ENCODE measurements at regions not wholly inside any gene's neighbourhood (a gene's known extent, or its start where the extent isn't known, plus 50 kb on each side); places are given as distances from the start of the nearest gene placed in this dataset.
"Not testable (repeated sequence)": the region's sequence is repeated elsewhere in the genome, so short reads cannot be mapped to it uniquely, and the experiment has no call there.

DNA sequence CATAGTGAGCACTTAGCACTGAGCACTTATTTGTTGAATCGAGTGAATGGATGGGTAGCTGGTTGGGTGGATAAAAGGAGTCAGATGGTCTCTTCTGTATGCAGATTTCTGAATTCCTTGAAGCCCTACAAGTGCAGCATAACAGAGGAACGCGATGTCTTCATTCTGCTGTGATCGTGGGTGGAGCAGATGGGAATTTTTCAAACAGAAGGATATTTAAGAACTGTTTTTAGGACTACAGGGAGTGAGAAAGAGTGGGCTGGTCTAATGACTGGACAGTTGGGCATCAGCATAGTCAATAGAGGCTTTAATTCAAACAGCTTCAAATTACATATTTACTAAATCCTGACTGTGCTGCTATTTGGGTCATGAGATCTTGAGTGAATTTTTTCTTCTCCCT is 253.2 kb downstream of the CEMIP2 start:
- no peak overlapping the region for H3K4me3 ChIP-seq (ENCODE audit: low read length)
- no peak overlapping the region for H3K4me2 ChIP-seq (ENCODE audit: low read depth, low read length, poor library complexity, severe bottlenecking)

DNA sequence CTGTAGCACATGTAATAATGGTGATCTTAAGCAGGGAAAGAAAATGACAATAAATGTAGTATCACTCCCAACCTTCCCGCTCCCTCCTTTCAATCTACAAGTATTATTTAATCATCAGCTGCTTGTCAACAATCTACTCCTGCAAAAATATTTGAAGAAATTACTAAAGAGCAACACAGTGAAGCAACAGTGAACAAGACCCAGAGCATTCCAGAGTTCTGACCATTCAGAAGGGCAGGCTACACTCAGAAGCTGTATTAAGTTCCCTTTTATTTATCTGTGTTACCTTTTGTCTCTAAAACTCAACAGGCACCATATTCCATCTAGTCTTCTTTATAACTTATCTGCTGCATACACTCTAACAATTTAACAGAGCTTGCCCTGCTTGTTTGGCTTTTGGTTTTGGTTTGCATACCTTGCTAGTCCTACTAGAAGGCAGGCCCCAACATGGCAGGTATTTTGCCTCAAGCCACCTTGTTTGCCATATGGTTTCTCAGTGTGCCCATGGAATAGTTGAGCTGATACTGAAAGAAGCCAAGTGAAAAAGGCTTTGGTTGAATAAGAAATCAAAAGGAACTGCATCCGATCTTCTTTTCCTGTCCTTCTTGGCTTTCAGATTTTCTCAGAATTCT is 253.9 kb downstream of the CEMIP2 start:
- Histone ChIP-seq H3K9me2 (replicated peaks; ENCODE audit: insufficient read depth, low read length) (no peaks in the 10 kb centered on the region; the same call in 1 of the 2 replicates), H3K27ac (ENCODE audit: low read length) (no peak overlapping the region)
- DNase-seq = no peak

More for the DNA sequence above, 253.2 kb downstream of the CEMIP2 start:
- Histone ChIP-seq H4K20me1 (ENCODE audit: insufficient read depth, low read depth, low read length) (no peaks in the 10 kb centered on the region), H3K36me3 (ENCODE audit: insufficient read depth, low read length) (no peaks in the 10 kb centered on the region), H3K9ac (ENCODE audit: low read length) (no peak overlapping the region), H3K4me1 (ENCODE audit: low read length) (no peaks in the 10 kb centered on the region), H3K27ac (ENCODE audit: low read length) (no peak overlapping the region), H2AFZ (ENCODE audit: low read length) (no peak overlapping the region), H3K9me2 (replicated peaks; ENCODE audit: insufficient read depth, low read length) (no peaks in the 10 kb centered on the region), H3K9me3 (ENCODE audit: low read length) (no peaks in the 10 kb centered on the region), H3K27me3 (ENCODE audit: low read length) (no peaks in the 10 kb centered on the region), H3K79me2 (ENCODE audit: low read length) (no peaks in the 10 kb centered on the region)
- no peak for DNase-seq

DNA sequence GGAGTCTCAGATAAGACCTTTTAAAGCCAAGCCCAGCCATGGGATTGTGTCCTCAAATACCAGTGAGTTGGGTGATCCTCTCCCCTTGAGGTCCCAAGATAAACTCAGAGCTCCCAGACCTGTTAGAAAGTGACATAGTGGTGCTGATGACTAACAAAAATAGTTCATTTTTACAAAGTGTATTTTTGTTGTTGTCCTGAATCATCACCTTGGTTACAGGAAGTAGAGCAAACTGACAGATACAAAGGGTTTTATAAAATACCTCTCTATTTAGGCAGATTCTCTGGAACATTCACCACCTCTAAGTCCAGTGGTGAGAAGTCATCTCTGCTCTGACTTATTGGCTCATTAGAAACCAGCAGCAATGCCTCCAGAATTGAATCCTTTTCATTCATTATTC is 259.3 kb downstream of the CEMIP2 start:
- H3K27me3 ChIP-seq (ENCODE audit: low read length) = no peaks in the 10 kb centered on the region
- no peak overlapping the region for H3K4me3 ChIP-seq (ENCODE audit: low read length)
- no peak overlapping the region for H3K9ac ChIP-seq (ENCODE audit: low read length)
- DNase-seq = no peak
- H3K79me2 ChIP-seq (ENCODE audit: low read length) = no peaks in the 10 kb centered on the region
- H3K4me2 ChIP-seq (ENCODE audit: low read depth, low read length, poor library complexity, severe bottlenecking) = no peak overlapping the region
- H3K27ac ChIP-seq (ENCODE audit: low read length) = no peak overlapping the region
- H3K36me3 ChIP-seq (ENCODE audit: insufficient read depth, low read length) = no peaks in the 10 kb centered on the region
- H2AFZ ChIP-seq (ENCODE audit: low read length) = no peak overlapping the region
- no peaks in the 10 kb centered on the region for H3K4me1 ChIP-seq (ENCODE audit: low read length)
- no peaks in the 10 kb centered on the region for H3K9me3 ChIP-seq (ENCODE audit: low read length)
- no peaks in the 10 kb centered on the region; the same call in 1 of the 2 replicates for H3K9me2 ChIP-seq (replicated peaks; ENCODE audit: insufficient read depth, low read length)
- H4K20me1 ChIP-seq (ENCODE audit: insufficient read depth, low read depth, low read length) = no peaks in the 10 kb centered on the region

More for the DNA sequence above, 253.9 kb downstream of the CEMIP2 start:
- no peaks in the 10 kb centered on the region for H3K27me3 ChIP-seq (ENCODE audit: low read length)
- H3K9me3 ChIP-seq (ENCODE audit: low read length) = no peaks in the 10 kb centered on the region
- H3K9ac ChIP-seq (ENCODE audit: low read length) = no peak overlapping the region
- H3K4me3 ChIP-seq (ENCODE audit: low read length) = no peak overlapping the region
- H2AFZ ChIP-seq (ENCODE audit: low read length) = no peak overlapping the region
- no peaks in the 10 kb centered on the region for H3K4me1 ChIP-seq (ENCODE audit: low read length)
- H3K4me2 ChIP-seq (ENCODE audit: low read depth, low read length, poor library complexity, severe bottlenecking) = no peak overlapping the region
- no peaks in the 10 kb centered on the region for H3K36me3 ChIP-seq (ENCODE audit: insufficient read depth, low read length)
- H4K20me1 ChIP-seq (ENCODE audit: insufficient read depth, low read depth, low read length) = no peaks in the 10 kb centered on the region
- H3K79me2 ChIP-seq (ENCODE audit: low read length) = no peaks in the 10 kb centered on the region

DNA sequence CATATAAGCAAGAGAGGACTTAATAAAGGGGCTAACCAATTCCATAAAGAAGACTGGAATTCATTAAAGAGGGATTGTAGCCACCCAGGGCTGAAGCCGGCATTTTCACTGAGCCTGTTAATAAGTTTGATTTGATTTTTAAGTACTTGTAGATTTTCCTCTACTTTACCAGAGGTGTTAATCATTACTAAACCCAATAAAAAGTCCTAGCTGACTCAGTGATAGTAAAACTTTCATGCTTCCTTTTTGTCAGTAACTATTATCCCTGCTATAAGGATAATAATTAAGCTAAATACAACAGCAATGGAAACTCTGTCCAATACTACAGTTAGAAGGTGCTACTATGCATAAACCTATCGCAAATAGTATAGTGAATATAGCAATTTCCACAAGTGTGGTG is 260.2 kb downstream of the CEMIP2 start:
- not testable (repeated sequence) for H3K27ac ChIP-seq (ENCODE audit: low read length); H2AFZ ChIP-seq (ENCODE audit: low read length); H3K27me3 ChIP-seq (ENCODE audit: low read length); H3K9me3 ChIP-seq (ENCODE audit: low read length); H3K9ac ChIP-seq (ENCODE audit: low read length); H3K4me1 ChIP-seq (ENCODE audit: low read length); H3K4me2 ChIP-seq (ENCODE audit: low read depth, low read length, poor library complexity, severe bottlenecking); H3K9me2 ChIP-seq (replicated peaks; ENCODE audit: insufficient read depth, low read length); H3K36me3 ChIP-seq (ENCODE audit: insufficient read depth, low read length); DNase-seq; H4K20me1 ChIP-seq (ENCODE audit: insufficient read depth, low read depth, low read length); H3K4me3 ChIP-seq (ENCODE audit: low read length); H3K79me2 ChIP-seq (ENCODE audit: low read length)

DNA sequence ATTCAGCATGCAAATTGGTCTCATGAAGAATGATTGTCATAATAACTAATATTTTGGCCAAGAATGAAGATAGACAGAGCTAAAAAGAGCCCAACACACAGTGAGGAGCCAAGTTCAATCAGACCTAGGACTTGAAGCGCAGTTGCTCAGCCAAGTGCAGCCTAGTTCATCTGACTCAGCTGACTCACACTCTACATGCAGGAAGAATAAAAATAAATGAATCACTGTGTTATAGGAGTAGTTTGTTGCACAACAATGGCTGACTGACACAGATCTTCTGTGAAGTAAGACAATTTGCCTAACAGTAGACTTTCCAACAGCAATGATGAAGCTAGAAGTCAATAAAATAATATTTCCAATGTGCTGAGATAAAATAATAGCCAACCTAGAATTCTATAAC is 261.5 kb downstream of the CEMIP2 start:
- DNase-seq = no peak
- no peak overlapping the region for H3K4me2 ChIP-seq (ENCODE audit: low read depth, low read length, poor library complexity, severe bottlenecking)
- H3K36me3 ChIP-seq (ENCODE audit: insufficient read depth, low read length) = no peaks in the 10 kb centered on the region
- no peaks in the 10 kb centered on the region for H4K20me1 ChIP-seq (ENCODE audit: insufficient read depth, low read depth, low read length)
- no peak overlapping the region for H3K4me3 ChIP-seq (ENCODE audit: low read length)
- no peak overlapping the region for H2AFZ ChIP-seq (ENCODE audit: low read length)
- no peaks in the 10 kb centered on the region; the same call in 1 of the 2 replicates for H3K9me2 ChIP-seq (replicated peaks; ENCODE audit: insufficient read depth, low read length)
- no peaks in the 10 kb centered on the region for H3K9me3 ChIP-seq (ENCODE audit: low read length)
- H3K79me2 ChIP-seq (ENCODE audit: low read length) = no peaks in the 10 kb centered on the region
- H3K27me3 ChIP-seq (ENCODE audit: low read length) = no peaks in the 10 kb centered on the region
- no peak overlapping the region for H3K27ac ChIP-seq (ENCODE audit: low read length)
- no peak overlapping the region for H3K9ac ChIP-seq (ENCODE audit: low read length)
- no peaks in the 10 kb centered on the region for H3K4me1 ChIP-seq (ENCODE audit: low read length)

DNA sequence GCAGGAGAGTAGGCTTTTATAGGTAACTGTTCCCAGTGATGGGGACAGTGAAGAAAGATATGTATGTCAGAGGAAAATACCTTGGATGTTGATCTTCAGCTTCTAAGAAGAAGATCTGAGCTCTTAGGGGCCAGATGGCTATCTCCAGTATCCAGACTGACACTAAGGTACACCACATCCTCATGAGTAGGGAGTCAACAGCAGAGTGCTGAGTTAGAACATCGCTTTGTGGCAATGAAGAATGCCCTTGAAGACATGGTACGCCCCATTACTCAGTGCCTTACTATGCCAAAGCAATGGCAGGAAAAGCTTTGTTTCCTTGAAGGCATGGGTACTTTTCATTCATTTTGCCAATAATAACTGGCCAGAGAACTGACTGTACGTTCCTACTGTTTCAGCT is 263.7 kb downstream of the CEMIP2 start:
- Histone ChIP-seq H3K4me1 (ENCODE audit: low read length) (no peaks in the 10 kb centered on the region), H3K27ac (ENCODE audit: low read length) (no peak overlapping the region), H3K9ac (ENCODE audit: low read length) (no peak overlapping the region), H3K79me2 (ENCODE audit: low read length) (no peaks in the 10 kb centered on the region), H3K27me3 (ENCODE audit: low read length) (no peaks in the 10 kb centered on the region), H3K36me3 (ENCODE audit: insufficient read depth, low read length) (no peaks in the 10 kb centered on the region), H3K4me3 (ENCODE audit: low read length) (no peak overlapping the region), H3K4me2 (ENCODE audit: low read depth, low read length, poor library complexity, severe bottlenecking) (no peak overlapping the region), H3K9me3 (ENCODE audit: low read length) (no peaks in the 10 kb centered on the region), H4K20me1 (ENCODE audit: insufficient read depth, low read depth, low read length) (no peaks in the 10 kb centered on the region), H3K9me2 (replicated peaks; ENCODE audit: insufficient read depth, low read length) (no peaks in the 10 kb centered on the region), H2AFZ (ENCODE audit: low read length) (no peak overlapping the region)
- DNase-seq = no peak

DNA sequence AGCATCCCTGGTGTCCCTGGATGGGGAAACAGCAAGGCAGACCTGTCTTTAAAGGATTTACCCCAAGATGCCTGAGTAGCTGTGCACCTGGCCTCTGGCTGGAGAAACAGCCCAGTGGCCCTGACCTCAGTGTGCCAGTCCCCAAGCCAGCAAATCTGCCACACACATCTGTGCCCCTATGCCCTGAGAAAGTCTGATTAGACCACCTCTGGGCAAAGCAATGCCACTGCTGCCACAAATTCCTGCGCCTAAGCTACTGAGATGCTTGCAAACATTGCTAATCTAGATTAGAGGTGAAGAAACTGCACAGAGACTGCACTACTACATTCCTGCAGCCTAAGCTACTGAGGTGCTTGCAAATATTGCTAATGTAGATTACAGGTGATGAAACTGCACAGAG is 269.6 kb downstream of the CEMIP2 start:
- Histone ChIP-seq H3K79me2 (ENCODE audit: low read length) (no peaks in the 10 kb centered on the region), H3K36me3 (ENCODE audit: insufficient read depth, low read length) (no peaks in the 10 kb centered on the region), H3K27me3 (ENCODE audit: low read length) (no peaks in the 10 kb centered on the region), H4K20me1 (ENCODE audit: insufficient read depth, low read depth, low read length) (no peaks in the 10 kb centered on the region), H3K9me2 (replicated peaks; ENCODE audit: insufficient read depth, low read length) (no peaks in the 10 kb centered on the region), H3K9me3 (ENCODE audit: low read length) (no peaks in the 10 kb centered on the region), H3K4me3 (ENCODE audit: low read length) (no peak overlapping the region), H3K4me2 (ENCODE audit: low read depth, low read length, poor library complexity, severe bottlenecking) (no peak overlapping the region), H3K4me1 (ENCODE audit: low read length) (no peaks in the 10 kb centered on the region), H3K27ac (ENCODE audit: low read length) (no peak overlapping the region), H2AFZ (ENCODE audit: low read length) (no peak overlapping the region), H3K9ac (ENCODE audit: low read length) (no peak overlapping the region)
- no peak for DNase-seq

DNA sequence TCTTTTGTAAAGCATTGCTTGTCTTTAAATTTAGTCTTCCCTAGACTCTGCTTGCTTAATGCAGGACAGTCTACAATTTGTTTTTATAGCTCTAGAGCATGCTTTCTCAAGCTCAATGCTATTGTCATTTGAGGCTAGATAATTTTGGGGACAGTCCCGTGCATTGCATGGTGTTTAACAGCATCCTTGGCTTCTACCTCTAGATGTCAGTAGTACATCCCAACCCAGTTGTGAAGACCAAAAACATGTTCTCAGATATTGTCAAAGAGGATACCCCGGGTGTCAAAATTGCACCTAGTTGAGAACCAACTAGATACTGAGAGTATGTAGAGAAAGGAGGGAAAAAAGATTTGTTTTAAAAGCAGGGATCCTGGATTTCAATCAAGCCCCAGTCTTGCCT is 277.5 kb downstream of the CEMIP2 start:
- Histone ChIP-seq H2AFZ (ENCODE audit: low read length) (no peak overlapping the region), H3K27me3 (ENCODE audit: low read length) (no peaks in the 10 kb centered on the region), H3K27ac (ENCODE audit: low read length) (no peak overlapping the region), H3K36me3 (ENCODE audit: insufficient read depth, low read length) (no peaks in the 10 kb centered on the region), H3K9me3 (ENCODE audit: low read length) (no peaks in the 10 kb centered on the region), H3K79me2 (ENCODE audit: low read length) (no peaks in the 10 kb centered on the region), H3K4me1 (ENCODE audit: low read length) (no peaks in the 10 kb centered on the region), H3K9ac (ENCODE audit: low read length) (no peak overlapping the region), H3K4me3 (ENCODE audit: low read length) (no peak overlapping the region), H3K4me2 (ENCODE audit: low read depth, low read length, poor library complexity, severe bottlenecking) (no peak overlapping the region), H3K9me2 (replicated peaks; ENCODE audit: insufficient read depth, low read length) (no peaks in the 10 kb centered on the region), H4K20me1 (ENCODE audit: insufficient read depth, low read depth, low read length) (no peaks in the 10 kb centered on the region)
- peak; percentile 49 for DNase-seq

DNA sequence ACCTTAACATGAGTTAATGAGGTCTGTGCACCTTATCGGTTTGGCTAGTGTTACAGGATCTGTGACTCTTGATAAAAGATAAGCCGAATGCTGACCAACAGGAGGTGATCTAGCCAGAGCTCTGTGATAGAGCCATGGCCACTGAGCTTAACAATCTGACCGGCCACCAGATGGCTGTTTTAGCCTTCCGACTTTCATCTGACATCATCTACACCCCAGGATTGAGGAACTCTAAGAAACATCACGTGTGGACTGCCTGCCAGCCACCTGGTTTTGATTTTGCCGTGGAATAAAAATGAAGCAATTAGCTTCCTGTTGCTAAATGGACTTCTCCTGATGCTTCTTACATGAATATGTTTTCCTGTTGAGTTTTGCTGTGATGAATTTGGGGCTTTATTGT is 281.3 kb downstream of the CEMIP2 start:
- Histone ChIP-seq H3K9me2 (replicated peaks; ENCODE audit: insufficient read depth, low read length) (no peaks in the 10 kb centered on the region), H3K36me3 (ENCODE audit: insufficient read depth, low read length) (no peaks in the 10 kb centered on the region), H3K9me3 (ENCODE audit: low read length) (no peaks in the 10 kb centered on the region), H3K4me1 (ENCODE audit: low read length) (no peaks in the 10 kb centered on the region), H3K4me3 (ENCODE audit: low read length) (no peak overlapping the region), H3K27me3 (ENCODE audit: low read length) (no peaks in the 10 kb centered on the region), H3K27ac (ENCODE audit: low read length) (no peak overlapping the region), H2AFZ (ENCODE audit: low read length) (no peak overlapping the region), H4K20me1 (ENCODE audit: insufficient read depth, low read depth, low read length) (no peaks in the 10 kb centered on the region), H3K4me2 (ENCODE audit: low read depth, low read length, poor library complexity, severe bottlenecking) (no peak overlapping the region), H3K9ac (ENCODE audit: low read length) (no peak overlapping the region), H3K79me2 (ENCODE audit: low read length) (no peaks in the 10 kb centered on the region)
- no peak for DNase-seq

Measured in Karpas-422 (cell line).